ENCODE measurements at regions not wholly inside any gene's neighbourhood (a gene's known extent, or its start where the extent isn't known, plus 50 kb on each side); places are given as distances from the start of the nearest gene placed in this dataset.

- TF ChIP-seq ZNF274 (IDR thresholded peaks at IDR 0.05; ENCODE audit: low read depth, low read length): no peak
- no peak for TF ChIP-seq YY1 (IDR thresholded peaks at IDR 0.05; ENCODE audit: insufficient read depth, insufficient read length)
- no peak for TF ChIP-seq SUZ12 (IDR thresholded peaks at IDR 0.05; ENCODE audit: extremely low read depth, insufficient read depth, insufficient read length)
These were observed 559.8 kb upstream of the ATXN8OS start for GRCh38 chr13:69547780-69548179.
